AG04449 (cell line): ENCODE measurements at regions not wholly inside any gene's neighbourhood (a gene's known extent, or its start where the extent isn't known, plus 50 kb on each side); places are given as distances from the start of the nearest gene placed in this dataset.

Source experiments
- CTCF ChIA-PET: fragments of 350-600 bp; formaldehyde crosslinking; extraction: SDS; loops from one replicate; lab custom pipeline; 2021; ENCODE audit warnings: antibody characterized with exemption; lab: Yijun Ruan, JAX
- POLR2A ChIA-PET: fragments of 400-600, 350-600 bp; formaldehyde crosslinking; extraction: SDS; loops from one replicate; lab custom pipeline; 2020; ENCODE audit warnings: antibody characterized with exemption, inconsistent platforms; lab: Yijun Ruan, JAX
- DNase-seq: peaks from one replicate; pipeline ENCODE4 v3.0.0-alpha.2; 2010; ENCODE audit warnings: low read depth, low spot score
- H3K4me3 ChIP-seq: 2 replicates; pipeline ENCODE4 v1.5.1; 2011; ENCODE audit warnings: low read depth, mild to moderate bottlenecking, control low read depth, low read length
- CTCF ChIP-seq: IDR thresholded peaks from one replicate; pipeline ENCODE4 v1.5.1; 2011; ENCODE audit warnings: mild to moderate bottlenecking, moderate library complexity, low read length, control low read depth, inconsistent platforms; ENCODE audit not compliant: insufficient read depth; ENCODE audit errors: missing control alignments

- DNase-seq: no peak
- no peak for TF ChIP-seq CTCF
- ChIA-PET POLR2A (interaction anchor here (0.6 kb wide), 1 partner anchor 15 kb away, joined by 3 read pairs; no protein-coding TSS in a partner anchor), CTCF (no interaction called here)
- no peak overlapping the region for H3K4me3 ChIP-seq
Measured at GRCh38 chr1:83813576-83813975, 185.4 kb downstream of the TTLL7 start.

GRCh38 chr1:83810144-83810543, 188.8 kb downstream of the TTLL7 start:
- CTCF ChIA-PET: no interaction called here

GRCh38 chr1:83808536-83808935, 190.4 kb downstream of the TTLL7 start:
- DNase-seq: no peak
- CTCF ChIA-PET: no interaction called here
- no peak overlapping the region for H3K4me3 ChIP-seq
- POLR2A ChIA-PET: no interaction called here
- TF ChIP-seq CTCF: no peak

More at GRCh38 chr1:83810144-83810543, 188.8 kb downstream of the TTLL7 start:
- no peak for TF ChIP-seq CTCF
- no peak for DNase-seq
- POLR2A ChIA-PET: no interaction called here
- no peak overlapping the region for H3K4me3 ChIP-seq

GRCh38 chr1:83807821-83808220, 191.1 kb downstream of the TTLL7 start:
- DNase-seq: no peak
- POLR2A ChIA-PET: no interaction called here
- no peak for TF ChIP-seq CTCF
- no peak overlapping the region for H3K4me3 ChIP-seq
- CTCF ChIA-PET: no interaction called here

GRCh38 chr1:83807231-83807630, 191.7 kb downstream of the TTLL7 start:
- no peak for DNase-seq
- no peak overlapping the region for H3K4me3 ChIP-seq
- TF ChIP-seq CTCF: no peak
- ChIA-PET CTCF (no interaction called here), POLR2A (no interaction called here)

- DNase-seq: no peak
- TF ChIP-seq CTCF: no peak
- no peak overlapping the region for H3K4me3 ChIP-seq
- POLR2A ChIA-PET: no interaction called here
- CTCF ChIA-PET: no interaction called here
Measured at GRCh38 chr1:83805921-83806320, 193.0 kb downstream of the TTLL7 start.
